GM12878 (cell line): ENCODE measurements at regions not wholly inside any gene's neighbourhood (a gene's known extent, or its start where the extent isn't known, plus 50 kb on each side); places are given as distances from the start of the nearest gene placed in this dataset.

ENCODE experiments used
- ATAC-seq: fragments of 200-7000 bp; cut with Tn5 transposase; 3 replicates; pipeline ENCODE4 v1.9.1; 2020; ENCODE audit warnings: mild to moderate bottlenecking, moderate library complexity
- BruUV-seq: library from RNA; stranded (reverse); fragments of 400-500 nt; replicated peaks from 2 replicates; lab custom pipeline; 2021; lab: Mats Ljungman, UMichigan
- CTCF ChIA-PET: fragments of 300-600 bp; sonication (Branson Sonifier 250); formaldehyde crosslinking; extraction: SDS; loops from one replicate; lab custom pipeline; 2021; ENCODE audit warnings: inconsistent platforms; lab: Yijun Ruan, JAX
- POLR2A ChIA-PET: fragments of 350-600 bp; formaldehyde crosslinking; extraction: SDS; loops from one replicate; lab custom pipeline; 2021; ENCODE audit warnings: inconsistent platforms; lab: Charles Lee
- RAD21 ChIA-PET: fragments of 300-600 bp; sonication (Branson Sonifier 250); formaldehyde crosslinking; loops from one replicate; lab custom pipeline; 2023; ENCODE audit warnings: antibody characterized with exemption; ENCODE audit not compliant: unreplicated experiment; lab: Charles Lee
- SMC1A ChIA-PET: fragments of 300-600 bp; sonication (Branson Sonifier 250); formaldehyde crosslinking; loops from one replicate; lab custom pipeline; 2023; ENCODE audit not compliant: unreplicated experiment, uncharacterized antibody; lab: Charles Lee
- DNase-seq: peaks from one replicate; pipeline ENCODE4 v3.0.0-alpha.2; 2011; ENCODE audit warnings: low read depth, low spot score
- FAIRE-seq: peaks from 3 replicates; lab custom pipeline; 2011; peaks lifted over from hg19 to GRCh38; lab: Jason Lieb, UNC
- H2AFZ ChIP-seq: 2 replicates; pipeline ENCODE4 v1.6.0; 2011; ENCODE audit warnings: low read depth, low read length, control low read depth; ENCODE audit not compliant: control insufficient read depth
- H3K27ac ChIP-seq: 2 replicates; pipeline ENCODE4 v1.5.1; 2011; ENCODE audit warnings: control low read depth; ENCODE audit not compliant: control insufficient read depth, insufficient read depth
- H3K27me3 ChIP-seq, 2 experiments: replicated peaks in 1 of 2; 2 replicates each; pipeline versions ENCODE4 v1.6.0 to v1.6.1; 2011; ENCODE audit warnings: low read length in 1 of 2; ENCODE audit not compliant: control insufficient read depth in 2 of 2, insufficient read depth in 2 of 2
- H3K36me3 ChIP-seq, 2 experiments: 2 replicates each; pipeline ENCODE4 v1.5.1; 2011; ENCODE audit warnings: low read length in 1 of 2; ENCODE audit not compliant: control insufficient read depth in 2 of 2, insufficient read depth in 2 of 2
- H3K4me1 ChIP-seq: 2 replicates; pipeline ENCODE4 v1.6.1; 2011; ENCODE audit warnings: mild to moderate bottlenecking, low read length, moderate library complexity, mixed read lengths; ENCODE audit not compliant: control insufficient read depth, insufficient read depth
- H3K4me2 ChIP-seq: 2 replicates; pipeline ENCODE4 v1.6.0; 2011; ENCODE audit warnings: control low read depth; ENCODE audit not compliant: control insufficient read depth, insufficient read depth
- H3K4me3 ChIP-seq: fragments of 200-600 bp; sonication (generic); 2 replicates; pipeline ENCODE4 v1.5.1; 2016
- H3K79me2 ChIP-seq: 2 replicates; pipeline ENCODE4 v1.6.0; 2011; ENCODE audit warnings: low read length; ENCODE audit not compliant: control insufficient read depth, insufficient read depth
- H3K9ac ChIP-seq: 2 replicates; pipeline ENCODE4 v1.8.0; 2011; ENCODE audit warnings: low read length, control low read depth, mixed read lengths; ENCODE audit not compliant: control insufficient read depth, insufficient read depth
- H3K9me3 ChIP-seq: replicated peaks from 3 replicates; pipeline ENCODE4 v1.5.1; 2011; ENCODE audit warnings: mild to moderate bottlenecking, low read length; ENCODE audit not compliant: control insufficient read depth, insufficient read depth
- H4K20me1 ChIP-seq: 2 replicates; pipeline ENCODE4 v1.6.0; 2011; ENCODE audit not compliant: control insufficient read depth, insufficient read depth
- CHD1 ChIP-seq: IDR thresholded peaks from 2 replicates; pipeline ENCODE4 v1.6.1; 2012; ENCODE audit warnings: low read depth, low read length, improper control_type of control experiment
- CHD2 ChIP-seq: IDR thresholded peaks from 2 replicates; pipeline ENCODE4 v1.6.1; 2011; ENCODE audit warnings: low read depth, low read length, improper control_type of control experiment, borderline replicate concordance
- GABPA ChIP-seq: IDR thresholded peaks from 2 replicates; pipeline ENCODE4 v1.6.1; 2014; ENCODE audit warnings: antibody characterized with exemption, low read depth, mild to moderate bottlenecking, inconsistent platforms
- MTA3 ChIP-seq: IDR thresholded peaks from 2 replicates; pipeline ENCODE4 v1.6.1; 2012; ENCODE audit warnings: low read length, inconsistent platforms, borderline replicate concordance
- MYC ChIP-seq: IDR thresholded peaks from 2 replicates; pipeline ENCODE4 v1.6.1; 2011; ENCODE audit warnings: mild to moderate bottlenecking, low read length, moderate library complexity, inconsistent platforms; ENCODE audit not compliant: insufficient read depth, insufficient replicate concordance, insufficient read length, severe bottlenecking
- NR2C1 ChIP-seq: fragments of 450-650 bp; IDR thresholded peaks from 2 replicates; pipeline ENCODE4 v1.6.1; 2017; ENCODE audit warnings: antibody characterized with exemption, mild to moderate bottlenecking, moderate library complexity
- POU2F2 ChIP-seq: IDR thresholded peaks from 3 replicates; pipeline ENCODE4 v1.6.1; 2011; ENCODE audit warnings: low read depth, mild to moderate bottlenecking, low read length, borderline replicate concordance
- RUNX3 ChIP-seq: IDR thresholded peaks from 2 replicates; pipeline ENCODE4 v1.6.1; 2012; ENCODE audit warnings: low read length, inconsistent platforms
- TARDBP ChIP-seq: IDR thresholded peaks from 2 replicates; pipeline ENCODE4 v1.6.1; 2016; ENCODE audit warnings: borderline replicate concordance
- ZBED1 ChIP-seq: IDR thresholded peaks from 2 replicates; pipeline ENCODE4 v1.6.1; 2016; ENCODE audit warnings: borderline replicate concordance
- WGBS: methylation state at CpG from one replicate; pipeline ENCODE4 v1.1.6; 2016; ENCODE audit warnings: low lambda C conversion rate; ENCODE audit not compliant: insufficient replicate concordance, insufficient coverage; ENCODE audit errors: missing lambda C conversion rate; 5-methylcytosine and 5-hydroxymethylcytosine counted together
- in situ Hi-C: fragments of 300-500 bp; cut with MboI; formaldehyde crosslinking; loops from 9 replicates; pipeline ENCODE4 v1.14.3; 2018; ENCODE audit warnings: mixed read lengths
- intact Hi-C: fragments of 100-400 bp; cut with micrococcal nuclease; formaldehyde crosslinking; loops from one replicate; pipeline ENCODE4 v1.14.2; 2022; ENCODE audit not compliant: unreplicated experiment
- TF ChIP-seq, protein P1 (sequence below): fragments of 150-350 bp; IDR thresholded peaks from 2 replicates; pipeline ENCODE4 v1.6.1; 2014; ENCODE audit warnings: mild to moderate bottlenecking, low read depth, low read length
- TF ChIP-seq, protein P2 (sequence below): fragments of 450-650 bp; IDR thresholded peaks from 2 replicates; pipeline ENCODE4 v1.6.1; 2018; ENCODE audit warnings: mild to moderate bottlenecking, low read depth, moderate library complexity; ENCODE audit not compliant: partially characterized antibody

DNA sequence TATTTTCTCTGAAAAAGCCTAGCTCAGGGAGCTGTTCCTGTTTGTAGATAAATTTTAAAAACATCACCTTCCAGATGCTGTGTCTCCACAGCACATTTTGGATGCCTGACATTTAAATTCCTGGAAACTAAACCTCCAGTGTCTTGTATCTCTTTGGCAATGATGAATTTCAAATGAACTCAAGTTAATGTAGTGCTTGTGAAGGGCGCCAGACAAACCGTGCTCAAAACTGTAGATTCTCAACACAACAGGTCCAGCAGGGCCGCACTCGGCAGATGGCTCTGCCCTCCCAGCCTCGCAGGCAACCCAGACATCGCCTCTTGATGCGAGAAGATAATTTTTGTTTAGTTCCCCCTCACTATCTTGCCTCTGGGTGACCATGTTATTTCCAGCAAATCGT is 432.9 kb downstream of the VRK1 start (continued):
- TF ChIP-seq GABPA: no peak
- TF ChIP-seq, protein P1, sequence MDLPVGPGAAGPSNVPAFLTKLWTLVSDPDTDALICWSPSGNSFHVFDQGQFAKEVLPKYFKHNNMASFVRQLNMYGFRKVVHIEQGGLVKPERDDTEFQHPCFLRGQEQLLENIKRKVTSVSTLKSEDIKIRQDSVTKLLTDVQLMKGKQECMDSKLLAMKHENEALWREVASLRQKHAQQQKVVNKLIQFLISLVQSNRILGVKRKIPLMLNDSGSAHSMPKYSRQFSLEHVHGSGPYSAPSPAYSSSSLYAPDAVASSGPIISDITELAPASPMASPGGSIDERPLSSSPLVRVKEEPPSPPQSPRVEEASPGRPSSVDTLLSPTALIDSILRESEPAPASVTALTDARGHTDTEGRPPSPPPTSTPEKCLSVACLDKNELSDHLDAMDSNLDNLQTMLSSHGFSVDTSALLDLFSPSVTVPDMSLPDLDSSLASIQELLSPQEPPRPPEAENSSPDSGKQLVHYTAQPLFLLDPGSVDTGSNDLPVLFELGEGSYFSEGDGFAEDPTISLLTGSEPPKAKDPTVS: no peak
- no peak for TF ChIP-seq CHD1
- no peak for TF ChIP-seq RUNX3

DNA sequence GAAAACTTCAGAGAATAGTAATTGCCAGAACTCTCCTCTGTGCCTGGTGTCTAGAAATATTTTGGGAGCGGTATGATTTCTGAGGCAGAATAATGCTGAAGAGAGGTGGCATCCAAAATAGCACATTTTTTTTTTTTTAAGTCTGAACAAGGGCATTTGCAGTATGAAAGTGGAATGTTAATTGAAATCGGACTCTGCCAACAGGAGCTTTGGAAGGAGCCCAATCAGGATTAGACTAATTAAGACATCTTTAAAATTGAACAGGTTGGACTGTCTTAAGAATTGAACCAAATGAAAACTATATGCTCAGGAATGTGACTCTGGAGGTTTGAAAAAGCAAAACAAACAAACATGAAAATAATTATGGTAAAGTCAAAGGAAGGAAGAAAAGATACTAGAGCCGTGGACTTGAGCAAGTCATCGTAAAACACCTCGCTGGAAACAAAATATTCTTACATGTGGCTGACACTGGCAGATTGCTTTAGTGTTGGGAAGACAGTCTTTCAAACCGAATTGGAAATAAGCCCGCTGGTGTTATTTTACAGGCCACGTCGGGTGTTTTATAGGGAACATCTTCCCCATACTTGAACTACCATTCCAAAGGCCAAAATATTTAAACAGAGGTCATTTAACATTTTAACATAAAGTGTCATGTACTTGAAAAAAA is 436.3 kb downstream of the VRK1 start:
- Histone ChIP-seq H3K4me3 (no peak overlapping the region), H4K20me1 (no peaks in the 10 kb centered on the region), H2AFZ (no peak overlapping the region), H3K36me3 (no peaks in the 10 kb centered on the region), H3K9me3 (no peaks in the 10 kb centered on the region; the same call in 2 of the 3 replicates), H3K4me2 (no peak overlapping the region), H3K27me3 (no peaks in the 10 kb centered on the region), H3K27ac (no peak overlapping the region), H3K79me2 (no peaks in the 10 kb centered on the region), H3K4me1 (no peaks in the 10 kb centered on the region), H3K9ac (no peak overlapping the region)
- DNase-seq (no peak), ATAC-seq (no peak), FAIRE-seq (no peak)
- RAD21 ChIA-PET: no interaction called here
- intact Hi-C loops (no loop called here), in situ Hi-C loops (no loop called here)
- no TSS peak for BruUV-seq
- POLR2A ChIA-PET: no interaction called here
- SMC1A ChIA-PET: no interaction called here
- TF ChIP-seq MTA3: no peak
- no peak for TF ChIP-seq CHD2
- no peak for TF ChIP-seq POU2F2
- TF ChIP-seq ZBED1: no peak
- TF ChIP-seq MYC: no peak
- TF ChIP-seq, protein P2, sequence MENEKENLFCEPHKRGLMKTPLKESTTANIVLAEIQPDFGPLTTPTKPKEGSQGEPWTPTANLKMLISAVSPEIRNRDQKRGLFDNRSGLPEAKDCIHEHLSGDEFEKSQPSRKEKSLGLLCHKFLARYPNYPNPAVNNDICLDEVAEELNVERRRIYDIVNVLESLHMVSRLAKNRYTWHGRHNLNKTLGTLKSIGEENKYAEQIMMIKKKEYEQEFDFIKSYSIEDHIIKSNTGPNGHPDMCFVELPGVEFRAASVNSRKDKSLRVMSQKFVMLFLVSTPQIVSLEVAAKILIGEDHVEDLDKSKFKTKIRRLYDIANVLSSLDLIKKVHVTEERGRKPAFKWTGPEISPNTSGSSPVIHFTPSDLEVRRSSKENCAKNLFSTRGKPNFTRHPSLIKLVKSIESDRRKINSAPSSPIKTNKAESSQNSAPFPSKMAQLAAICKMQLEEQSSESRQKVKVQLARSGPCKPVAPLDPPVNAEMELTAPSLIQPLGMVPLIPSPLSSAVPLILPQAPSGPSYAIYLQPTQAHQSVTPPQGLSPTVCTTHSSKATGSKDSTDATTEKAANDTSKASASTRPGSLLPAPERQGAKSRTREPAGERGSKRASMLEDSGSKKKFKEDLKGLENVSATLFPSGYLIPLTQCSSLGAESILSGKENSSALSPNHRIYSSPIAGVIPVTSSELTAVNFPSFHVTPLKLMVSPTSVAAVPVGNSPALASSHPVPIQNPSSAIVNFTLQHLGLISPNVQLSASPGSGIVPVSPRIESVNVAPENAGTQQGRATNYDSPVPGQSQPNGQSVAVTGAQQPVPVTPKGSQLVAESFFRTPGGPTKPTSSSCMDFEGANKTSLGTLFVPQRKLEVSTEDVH: no peak
- no peak for TF ChIP-seq NR2C1
- TF ChIP-seq TARDBP: no peak
- 44% methylated on average over 9 of the region's 9 CpGs for WGBS
- CTCF ChIA-PET: no interaction called here
